ENCODE measurements at regions not wholly inside any gene's neighbourhood (a gene's known extent, or its start where the extent isn't known, plus 50 kb on each side); places are given as distances from the start of the nearest gene placed in this dataset.
"Not testable (repeated sequence)": the region's sequence is repeated elsewhere in the genome, so short reads cannot be mapped to it uniquely, and the experiment has no call there.

DNA sequence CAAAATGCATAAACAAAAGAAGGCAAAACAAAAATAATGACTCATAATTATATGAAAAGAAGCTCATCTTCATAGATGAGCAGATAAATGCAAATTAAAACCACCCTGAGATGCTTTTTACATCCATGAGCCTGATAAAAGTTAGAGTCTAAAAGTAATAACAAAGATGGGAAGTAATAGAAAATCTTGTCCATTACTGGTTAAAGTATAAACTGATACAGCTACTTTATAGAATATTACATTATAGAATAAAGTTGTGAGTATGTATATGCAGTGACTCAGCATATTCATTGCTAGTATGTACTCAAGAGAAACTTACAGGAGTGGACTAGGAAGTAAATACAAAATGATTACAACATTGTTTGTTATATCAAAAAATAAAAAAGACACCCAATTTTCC lies 333.0 kb downstream of the OR4F29 start:
- not testable (repeated sequence) for DNase-seq (ENCODE audit: low read depth); H3K4me3 ChIP-seq (ENCODE audit: low read depth, low read length)

DNA sequence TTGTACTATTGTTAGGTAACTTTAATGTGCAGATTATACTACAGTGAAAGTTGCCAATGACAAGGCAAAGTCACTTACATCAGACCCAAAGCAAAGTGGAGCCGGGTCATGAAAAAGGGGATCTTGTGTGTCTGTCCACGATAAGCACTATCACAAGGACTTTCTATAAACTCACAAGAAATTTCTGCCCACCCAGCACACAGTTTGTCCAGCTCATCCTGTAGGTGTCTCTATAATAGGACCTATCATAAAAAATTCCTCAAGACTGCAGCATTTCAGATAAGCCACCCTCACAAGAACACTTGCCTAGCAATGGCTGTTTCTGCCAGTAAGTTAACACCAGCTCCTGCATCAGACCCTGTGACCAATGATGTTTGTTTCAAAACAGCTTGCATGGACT lies 335.9 kb downstream of the OR4F29 start:
- DNase-seq (ENCODE audit: low read depth); H3K4me3 ChIP-seq (ENCODE audit: low read depth, low read length): not testable (repeated sequence)

DNA sequence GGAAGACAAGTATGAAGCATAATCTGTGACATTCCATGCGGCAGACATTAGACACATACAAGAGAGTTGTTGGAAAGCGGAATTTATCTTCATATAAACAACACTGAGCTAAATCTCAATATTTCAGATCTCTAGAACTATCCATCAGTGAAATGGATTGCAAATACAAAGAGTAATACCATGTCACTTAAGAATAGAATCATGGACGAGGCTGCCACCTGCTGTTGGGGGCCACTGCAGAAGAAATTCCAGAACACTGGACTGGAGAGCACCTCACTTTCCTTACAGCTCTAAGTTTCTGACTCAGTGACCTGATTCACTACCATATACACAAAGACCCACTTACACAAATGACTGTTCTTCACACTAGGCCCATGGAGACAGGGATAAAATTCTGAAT lies 346.7 kb downstream of the OR4F29 start:
- H3K4me3 ChIP-seq (ENCODE audit: low read depth, low read length); DNase-seq (ENCODE audit: low read depth): not testable (repeated sequence)

DNA sequence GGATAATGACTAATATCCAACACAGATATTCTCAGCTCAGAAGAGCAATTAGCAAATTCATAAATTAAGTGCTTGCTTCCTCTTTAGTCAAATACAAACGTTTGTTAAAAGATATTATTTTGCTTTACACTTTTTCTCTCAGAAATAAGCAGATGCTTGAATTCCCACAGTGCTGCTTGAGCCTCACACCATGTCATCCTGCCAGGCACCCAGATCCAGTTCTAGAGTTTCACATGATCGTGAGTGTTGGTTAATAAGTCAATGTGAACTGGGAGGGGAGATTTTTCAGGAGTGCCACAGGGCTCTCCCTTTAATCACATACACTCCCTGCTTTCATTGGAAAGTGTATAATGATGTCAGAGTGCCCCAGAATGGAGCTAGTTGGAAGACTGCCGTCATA lies 352.0 kb downstream of the OR4F29 start:
- not testable (repeated sequence) for DNase-seq (ENCODE audit: low read depth); H3K4me3 ChIP-seq (ENCODE audit: low read depth, low read length)

DNA sequence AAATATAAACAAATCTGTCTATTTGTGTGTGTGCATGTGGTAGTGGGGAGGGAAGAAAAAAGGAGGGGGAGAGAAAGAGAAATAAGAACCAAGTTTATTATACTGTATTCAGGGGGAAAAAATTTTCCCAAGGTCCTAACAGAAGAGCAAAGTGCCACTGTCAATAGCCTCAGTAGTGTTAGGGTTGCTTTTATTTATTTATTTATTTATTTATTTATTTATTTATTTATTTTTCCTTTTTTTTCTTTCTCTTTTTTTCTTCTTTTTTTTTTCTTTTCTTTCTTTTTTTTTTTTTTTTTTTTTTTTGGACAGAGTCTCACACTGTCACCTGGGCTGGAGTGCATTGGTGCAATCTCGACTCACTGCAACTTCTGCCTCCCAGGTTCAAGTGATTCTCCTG lies 352.7 kb downstream of the OR4F29 start:
- DNase-seq (ENCODE audit: low read depth); H3K4me3 ChIP-seq (ENCODE audit: low read depth, low read length): not testable (repeated sequence)

DNA sequence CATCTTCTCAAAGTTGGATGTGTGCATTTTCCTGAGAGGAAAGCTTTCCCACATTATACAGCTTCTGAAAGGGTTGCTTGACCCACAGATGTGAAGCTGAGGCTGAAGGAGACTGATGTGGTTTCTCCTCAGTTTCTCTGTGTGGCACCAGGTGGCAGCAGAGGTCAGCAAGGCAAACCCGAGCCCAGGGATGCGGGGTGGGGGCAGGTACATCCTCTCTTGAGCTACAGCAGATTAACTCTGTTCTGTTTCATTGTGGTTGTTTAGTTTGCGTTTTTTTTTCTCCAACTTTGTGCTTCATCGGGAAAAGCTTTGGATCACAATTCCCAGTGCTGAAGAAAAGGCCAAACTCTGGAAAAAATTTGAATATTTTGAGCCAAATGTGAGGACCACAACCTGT lies 360.2 kb downstream of the OR4F29 start:
- H3K4me3 ChIP-seq (ENCODE audit: low read depth, low read length); DNase-seq (ENCODE audit: low read depth): not testable (repeated sequence)

DNA sequence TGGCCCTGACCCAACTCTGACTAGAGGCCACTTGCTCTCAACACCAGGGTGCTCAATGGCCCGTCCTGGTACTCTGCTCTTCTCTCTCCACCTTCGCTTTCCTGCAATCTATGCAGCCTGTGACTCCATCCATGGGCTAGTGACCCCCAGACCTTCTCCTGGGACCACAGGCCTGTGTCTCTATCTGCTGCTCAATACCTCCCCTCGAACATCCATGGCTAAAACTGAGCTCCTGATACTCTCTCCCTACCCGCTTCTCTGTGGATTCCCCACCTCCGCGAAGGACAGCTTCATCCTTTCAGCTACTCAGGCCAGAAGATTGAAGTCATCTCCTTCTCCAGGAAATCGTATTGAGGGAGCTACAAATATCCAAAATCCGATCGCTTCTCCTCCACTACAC lies 363.4 kb downstream of the OR4F29 start:
- DNase-seq (ENCODE audit: low read depth): not testable (repeated sequence)

DNA sequence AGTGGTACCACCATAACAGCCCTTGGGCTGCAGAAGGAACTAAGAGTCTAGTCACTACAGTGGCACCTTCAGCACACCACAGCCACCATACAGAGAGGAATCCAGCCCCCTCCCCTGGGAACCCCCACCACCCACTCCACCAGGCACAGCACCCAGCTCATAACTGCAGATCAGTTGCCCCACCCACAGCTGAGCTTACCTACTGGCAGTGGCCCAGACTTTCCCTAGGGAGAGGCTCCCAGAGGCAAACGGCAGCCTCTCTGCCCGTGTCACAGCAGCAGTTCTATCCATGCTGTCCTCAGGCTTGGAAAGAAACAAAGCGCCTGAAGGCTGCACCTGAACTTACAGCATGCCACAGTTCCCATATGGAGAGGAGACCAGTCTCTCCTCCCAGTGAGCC lies 372.3 kb downstream of the OR4F29 start:
- not testable (repeated sequence) for H3K4me3 ChIP-seq (ENCODE audit: low read depth, low read length); DNase-seq (ENCODE audit: low read depth)

More for the DNA sequence above, 363.4 kb downstream of the OR4F29 start:
- not testable (repeated sequence) for H3K4me3 ChIP-seq (ENCODE audit: low read depth, low read length)

DNA sequence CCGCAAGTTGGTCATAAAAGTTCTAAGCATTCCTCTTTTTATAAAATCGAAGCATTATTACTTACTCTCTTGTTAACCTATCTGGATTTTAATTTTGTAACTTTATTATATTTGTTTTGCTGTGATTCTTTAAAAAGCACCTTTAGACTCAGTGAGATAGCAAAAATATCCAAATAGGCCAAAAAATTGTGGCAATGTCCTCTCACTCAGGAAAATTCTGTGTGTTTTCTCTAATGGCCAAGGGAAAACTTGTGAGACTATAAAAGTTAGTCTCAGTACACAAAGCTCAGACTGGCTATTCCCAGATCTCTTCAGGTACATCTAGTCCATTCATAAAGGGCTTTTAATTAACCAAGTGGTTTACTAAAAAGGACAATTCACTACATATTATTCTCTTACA lies 386.4 kb downstream of the OR4F29 start, which contains the start of gene OR4F5:
Gene OR4F5, plus strand, starts transcription at position 301 of the 400 bp plus-strand sequence.
- not testable (repeated sequence) for DNase-seq (ENCODE audit: low read depth); H3K4me3 ChIP-seq (ENCODE audit: low read depth, low read length)

DNA sequence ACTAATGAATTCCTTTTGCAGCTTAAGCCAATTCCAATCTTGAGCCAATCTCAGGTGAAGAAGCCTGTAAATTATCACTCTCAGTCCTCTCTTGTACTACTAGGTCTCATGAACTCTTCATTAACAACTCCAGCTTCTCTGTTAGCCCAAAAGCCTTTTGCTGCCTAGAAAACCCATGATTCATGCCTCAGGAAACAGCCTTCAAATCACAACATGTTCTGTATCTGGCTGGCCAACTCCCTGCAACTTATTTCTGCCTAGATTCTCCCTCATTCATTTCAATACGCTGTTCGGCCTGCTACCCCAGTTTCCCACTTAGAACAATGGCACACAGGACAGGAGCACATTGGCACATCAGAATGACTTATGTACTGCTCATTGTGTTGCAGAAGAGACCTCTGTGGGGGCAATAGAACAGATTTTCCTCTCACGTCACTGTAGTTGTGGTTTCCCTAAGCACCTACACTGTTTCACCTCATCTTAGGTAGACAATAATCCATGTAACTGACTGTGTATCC lies 395.4 kb downstream of the OR4F29 start:
- not testable (repeated sequence) for DNase-seq (ENCODE audit: low read depth); H3K4me3 ChIP-seq (ENCODE audit: low read depth, low read length)

DNA sequence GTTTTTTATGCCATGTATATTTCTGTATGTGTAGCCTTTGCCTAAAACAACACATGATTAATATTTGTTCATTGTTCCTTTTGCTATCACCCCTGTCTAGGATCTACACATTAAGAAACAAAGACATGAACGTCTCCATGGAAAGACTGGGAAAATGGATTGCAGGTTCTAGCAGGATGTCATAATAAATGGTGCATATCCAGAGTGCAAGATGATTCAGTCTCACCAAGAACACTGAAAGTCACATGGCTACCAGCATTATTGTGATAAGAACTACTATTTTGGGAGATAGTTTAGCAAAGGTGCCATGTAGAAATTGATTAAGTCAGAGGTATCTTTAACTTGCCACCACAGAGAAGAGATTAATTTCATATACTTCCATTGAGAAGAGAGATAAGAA lies 398.3 kb downstream of the OR4F29 start:
- not testable (repeated sequence) for H3K4me3 ChIP-seq (ENCODE audit: low read depth, low read length); DNase-seq (ENCODE audit: low read depth)

DNA sequence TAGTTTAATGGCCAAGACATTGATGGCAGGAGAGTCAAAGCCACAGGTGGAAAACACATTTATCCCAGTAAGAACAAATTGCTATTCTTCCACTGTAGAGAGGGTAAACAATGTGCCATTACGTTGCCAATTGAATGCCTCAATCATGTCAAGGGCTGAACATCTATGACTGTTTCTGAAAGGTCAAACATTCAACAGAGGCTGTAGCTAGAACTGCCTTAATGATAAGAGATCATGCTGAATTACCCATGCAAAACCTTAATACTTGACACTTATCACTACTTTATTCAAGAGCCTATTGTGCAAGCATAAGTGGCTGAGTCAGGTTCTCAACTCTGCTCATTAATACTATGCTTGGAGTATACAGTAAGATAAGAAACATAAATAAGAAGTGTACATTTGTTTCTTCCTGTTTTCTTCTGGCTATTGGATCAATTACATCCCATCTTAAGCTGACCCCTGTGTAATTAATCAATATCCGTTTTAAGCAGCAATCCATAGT lies 409.5 kb downstream of the OR4F29 start:
- H3K4me3 ChIP-seq (ENCODE audit: low read depth, low read length); DNase-seq (ENCODE audit: low read depth): not testable (repeated sequence)

DNA sequence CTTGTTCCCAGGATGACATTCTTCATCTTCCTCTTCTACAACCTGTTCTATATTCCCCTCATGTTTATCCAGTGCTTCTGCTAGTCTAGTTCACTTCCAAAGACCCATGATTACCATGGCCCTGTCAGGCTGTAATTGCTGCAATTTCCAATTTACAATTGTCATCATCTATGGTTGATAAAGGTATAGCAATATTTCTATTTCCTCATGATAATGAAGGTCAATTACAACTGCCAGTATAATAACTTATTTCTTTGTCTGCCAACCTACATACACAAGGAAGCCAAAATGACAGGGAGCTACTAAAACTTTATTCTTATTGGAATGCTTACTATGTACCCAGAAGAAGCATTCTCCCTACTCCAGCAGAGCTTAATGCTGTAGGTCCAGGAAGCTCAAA lies 410.3 kb downstream of the OR4F29 start:
- H3K4me3 ChIP-seq (ENCODE audit: low read depth, low read length); DNase-seq (ENCODE audit: low read depth): not testable (repeated sequence)

DNA sequence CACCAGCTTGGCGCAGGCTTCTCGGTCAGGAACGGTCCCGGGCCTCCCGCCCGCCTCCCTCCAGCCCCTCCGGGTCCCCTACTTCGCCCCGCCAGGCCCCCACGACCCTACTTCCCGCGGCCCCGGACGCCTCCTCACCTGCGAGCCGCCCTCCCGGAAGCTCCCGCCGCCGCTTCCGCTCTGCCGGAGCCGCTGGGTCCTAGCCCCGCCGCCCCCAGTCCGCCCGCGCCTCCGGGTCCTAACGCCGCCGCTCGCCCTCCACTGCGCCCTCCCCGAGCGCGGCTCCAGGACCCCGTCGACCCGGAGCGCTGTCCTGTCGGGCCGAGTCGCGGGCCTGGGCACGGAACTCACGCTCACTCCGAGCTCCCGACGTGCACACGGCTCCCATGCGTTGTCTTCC lies 422.3 kb downstream of the OR4F29 start:
- DNase-seq (ENCODE audit: low read depth); H3K4me3 ChIP-seq (ENCODE audit: low read depth, low read length): not testable (repeated sequence)

DNA sequence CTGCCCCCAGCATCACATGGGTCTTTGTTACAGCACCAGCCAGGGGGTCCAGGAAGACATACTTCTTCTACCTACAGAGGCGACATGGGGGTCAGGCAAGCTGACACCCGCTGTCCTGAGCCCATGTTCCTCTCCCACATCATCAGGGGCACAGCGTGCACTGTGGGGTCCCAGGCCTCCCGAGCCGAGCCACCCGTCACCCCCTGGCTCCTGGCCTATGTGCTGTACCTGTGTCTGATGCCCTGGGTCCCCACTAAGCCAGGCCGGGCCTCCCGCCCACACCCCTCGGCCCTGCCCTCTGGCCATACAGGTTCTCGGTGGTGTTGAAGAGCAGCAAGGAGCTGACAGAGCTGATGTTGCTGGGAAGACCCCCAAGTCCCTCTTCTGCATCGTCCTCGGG lies 434.2 kb downstream of the OR4F29 start:
- H3K4me3 ChIP-seq (ENCODE audit: low read depth, low read length); DNase-seq (ENCODE audit: low read depth): not testable (repeated sequence)

DNA sequence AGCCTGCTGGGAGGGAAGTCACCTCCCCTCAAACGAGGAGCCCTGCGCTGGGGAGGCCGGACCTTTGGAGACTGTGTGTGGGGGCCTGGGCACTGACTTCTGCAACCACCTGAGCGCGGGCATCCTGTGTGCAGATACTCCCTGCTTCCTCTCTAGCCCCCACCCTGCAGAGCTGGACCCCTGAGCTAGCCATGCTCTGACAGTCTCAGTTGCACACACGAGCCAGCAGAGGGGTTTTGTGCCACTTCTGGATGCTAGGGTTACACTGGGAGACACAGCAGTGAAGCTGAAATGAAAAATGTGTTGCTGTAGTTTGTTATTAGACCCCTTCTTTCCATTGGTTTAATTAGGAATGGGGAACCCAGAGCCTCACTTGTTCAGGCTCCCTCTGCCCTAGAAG lies 435.5 kb downstream of the OR4F29 start:
- not testable (repeated sequence) for H3K4me3 ChIP-seq (ENCODE audit: low read depth, low read length); DNase-seq (ENCODE audit: low read depth)

DNA sequence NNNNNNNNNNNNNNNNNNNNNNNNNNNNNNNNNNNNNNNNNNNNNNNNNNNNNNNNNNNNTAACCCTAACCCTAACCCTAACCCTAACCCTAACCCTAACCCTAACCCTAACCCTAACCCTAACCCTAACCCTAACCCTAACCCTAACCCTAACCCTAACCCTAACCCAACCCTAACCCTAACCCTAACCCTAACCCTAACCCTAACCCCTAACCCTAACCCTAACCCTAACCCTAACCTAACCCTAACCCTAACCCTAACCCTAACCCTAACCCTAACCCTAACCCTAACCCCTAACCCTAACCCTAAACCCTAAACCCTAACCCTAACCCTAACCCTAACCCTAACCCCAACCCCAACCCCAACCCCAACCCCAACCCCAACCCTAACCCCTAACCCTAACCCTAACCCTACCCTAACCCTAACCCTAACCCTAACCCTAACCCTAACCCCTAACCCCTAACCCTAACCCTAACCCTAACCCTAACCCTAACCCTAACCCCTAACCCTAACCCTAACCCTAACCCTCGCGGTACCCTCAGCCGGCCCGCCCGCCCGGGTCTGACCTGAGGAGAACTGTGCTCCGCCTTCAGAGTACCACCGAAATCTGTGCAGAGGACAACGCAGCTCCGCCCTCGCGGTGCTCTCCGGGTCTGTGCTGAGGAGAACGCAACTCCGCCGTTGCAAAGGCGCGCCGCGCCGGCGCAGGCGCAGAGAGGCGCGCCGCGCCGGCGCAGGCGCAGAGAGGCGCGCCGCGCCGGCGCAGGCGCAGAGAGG lies 441.3 kb downstream of the OR4F29 start:
- H3K4me3 ChIP-seq (ENCODE audit: low read depth, low read length); DNase-seq (ENCODE audit: low read depth): not testable (repeated sequence)
